GM12878 (cell line): ENCODE measurements at regions not wholly inside any gene's neighbourhood (a gene's known extent, or its start where the extent isn't known, plus 50 kb on each side); places are given as distances from the start of the nearest gene placed in this dataset.

ENCODE experiments used
- ATF3 ChIP-seq: IDR thresholded peaks from 2 replicates; pipeline ENCODE4 v1.6.1; 2011; ENCODE audit warnings: low read depth, mild to moderate bottlenecking, low read length, moderate library complexity, borderline replicate concordance; ENCODE audit errors: extremely low read depth
- BCL11A ChIP-seq: IDR thresholded peaks from 2 replicates; pipeline ENCODE4 v1.6.1; 2011; ENCODE audit warnings: low read depth, low read length
- CBX3 ChIP-seq: fragments of 200-600 bp; sonication (generic); IDR thresholded peaks from 2 replicates; pipeline ENCODE4 v1.6.1; 2016; ENCODE audit warnings: low read depth, borderline replicate concordance
- CBX5 ChIP-seq: sonication (generic); IDR thresholded peaks from 2 replicates; pipeline ENCODE4 v1.6.1; 2016; ENCODE audit warnings: low read depth, moderate library complexity, mild to moderate bottlenecking, inconsistent platforms
- FOXK2 ChIP-seq: fragments of 450-650 bp; IDR thresholded peaks from 2 replicates; pipeline ENCODE4 v1.6.1; 2017; ENCODE audit warnings: mild to moderate bottlenecking, moderate library complexity
- KAT2A ChIP-seq: conservative IDR thresholded peaks from 2 replicates; pipeline ENCODE4 v1.6.1; 2011; ENCODE audit warnings: low read depth, low read length; ENCODE audit not compliant: control insufficient read depth
- MTA3 ChIP-seq: IDR thresholded peaks from 2 replicates; pipeline ENCODE4 v1.6.1; 2012; ENCODE audit warnings: low read length, inconsistent platforms, borderline replicate concordance
- NRF1 ChIP-seq: conservative IDR thresholded peaks from 2 replicates; pipeline ENCODE4 v1.6.1; 2011; ENCODE audit warnings: mild to moderate bottlenecking, low read depth, low read length, improper control_type of control experiment
- POLR2A ChIP-seq: IDR thresholded peaks from 2 replicates; pipeline ENCODE4 v1.6.1; 2011; ENCODE audit warnings: low read depth, mild to moderate bottlenecking, low read length
- RB1 ChIP-seq: fragments of 450-650 bp; formaldehyde crosslinking; IDR thresholded peaks from 2 replicates; pipeline ENCODE4 v1.6.1; 2017; ENCODE audit warnings: mild to moderate bottlenecking, borderline replicate concordance
- RELA ChIP-seq: fragments of 450-650 bp; IDR thresholded peaks from 2 replicates; pipeline ENCODE4 v1.8.0; 2014; ENCODE audit warnings: borderline replicate concordance; ENCODE audit not compliant: partially characterized antibody
- SIX5 ChIP-seq: IDR thresholded peaks from 2 replicates; pipeline ENCODE4 v1.6.1; 2011; ENCODE audit warnings: mild to moderate bottlenecking, low read depth, low read length, moderate library complexity; ENCODE audit not compliant: severe bottlenecking
- SMARCA5 ChIP-seq: fragments of 450-650 bp; IDR thresholded peaks from 2 replicates; pipeline ENCODE4 v1.6.1; 2017; ENCODE audit warnings: mild to moderate bottlenecking
- TAF1 ChIP-seq: IDR thresholded peaks from 2 replicates; pipeline ENCODE4 v1.6.1; 2011; ENCODE audit warnings: mild to moderate bottlenecking, low read depth, low read length, borderline replicate concordance
- TF ChIP-seq, protein P1 (sequence below): fragments of 450-650 bp; formaldehyde crosslinking; IDR thresholded peaks from 2 replicates; pipeline ENCODE4 v1.4.0; 2020; ENCODE audit warnings: mild to moderate bottlenecking, moderate library complexity
- TF ChIP-seq, protein P2 (sequence below): fragments of 450-650 bp; IDR thresholded peaks from 2 replicates; pipeline ENCODE4 v1.6.1; 2016; ENCODE audit warnings: mild to moderate bottlenecking
- TF ChIP-seq, protein P3 (sequence below), 3 experiments: IDR thresholded peaks in 2 of 3; conservative IDR thresholded peaks in 1 of 3; 2 replicates each; pipeline ENCODE4 v1.5.1; 2011; ENCODE audit warnings: low read depth in 3 of 3, low read length in 3 of 3, mild to moderate bottlenecking in 3 of 3, control low read depth in 2 of 3, moderate library complexity in 2 of 3, inconsistent platforms in 1 of 3, mixed read lengths in 1 of 3; ENCODE audit not compliant: control insufficient read depth in 2 of 3, insufficient read depth in 1 of 3; ENCODE audit errors: extremely low read depth in 1 of 3
- TF ChIP-seq, protein P4 (sequence below): fragments of 150-350 bp; IDR thresholded peaks from 2 replicates; pipeline ENCODE4 v1.6.1; 2014; ENCODE audit warnings: mild to moderate bottlenecking, low read depth, low read length
- TF ChIP-seq, protein P5 (sequence below): fragments of 450-650 bp; IDR thresholded peaks from 2 replicates; pipeline ENCODE4 v1.6.1; 2018; ENCODE audit warnings: borderline replicate concordance, mild to moderate bottlenecking; ENCODE audit not compliant: partially characterized antibody

GRCh38 chr6:130624046-130624445, 203.2 kb upstream of the SMLR1 start (continued):
- no peak for TF ChIP-seq NRF1
- TF ChIP-seq, protein P1, sequence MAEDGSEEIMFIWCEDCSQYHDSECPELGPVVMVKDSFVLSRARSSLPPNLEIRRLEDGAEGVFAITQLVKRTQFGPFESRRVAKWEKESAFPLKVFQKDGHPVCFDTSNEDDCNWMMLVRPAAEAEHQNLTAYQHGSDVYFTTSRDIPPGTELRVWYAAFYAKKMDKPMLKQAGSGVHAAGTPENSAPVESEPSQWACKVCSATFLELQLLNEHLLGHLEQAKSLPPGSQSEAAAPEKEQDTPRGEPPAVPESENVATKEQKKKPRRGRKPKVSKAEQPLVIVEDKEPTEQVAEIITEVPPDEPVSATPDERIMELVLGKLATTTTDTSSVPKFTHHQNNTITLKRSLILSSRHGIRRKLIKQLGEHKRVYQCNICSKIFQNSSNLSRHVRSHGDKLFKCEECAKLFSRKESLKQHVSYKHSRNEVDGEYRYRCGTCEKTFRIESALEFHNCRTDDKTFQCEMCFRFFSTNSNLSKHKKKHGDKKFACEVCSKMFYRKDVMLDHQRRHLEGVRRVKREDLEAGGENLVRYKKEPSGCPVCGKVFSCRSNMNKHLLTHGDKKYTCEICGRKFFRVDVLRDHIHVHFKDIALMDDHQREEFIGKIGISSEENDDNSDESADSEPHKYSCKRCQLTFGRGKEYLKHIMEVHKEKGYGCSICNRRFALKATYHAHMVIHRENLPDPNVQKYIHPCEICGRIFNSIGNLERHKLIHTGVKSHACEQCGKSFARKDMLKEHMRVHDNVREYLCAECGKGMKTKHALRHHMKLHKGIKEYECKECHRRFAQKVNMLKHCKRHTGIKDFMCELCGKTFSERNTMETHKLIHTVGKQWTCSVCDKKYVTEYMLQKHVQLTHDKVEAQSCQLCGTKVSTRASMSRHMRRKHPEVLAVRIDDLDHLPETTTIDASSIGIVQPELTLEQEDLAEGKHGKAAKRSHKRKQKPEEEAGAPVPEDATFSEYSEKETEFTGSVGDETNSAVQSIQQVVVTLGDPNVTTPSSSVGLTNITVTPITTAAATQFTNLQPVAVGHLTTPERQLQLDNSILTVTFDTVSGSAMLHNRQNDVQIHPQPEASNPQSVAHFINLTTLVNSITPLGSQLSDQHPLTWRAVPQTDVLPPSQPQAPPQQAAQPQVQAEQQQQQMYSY = 0 out of 2 replicates have a peak, but pooled peaks have one; percentile 46
- no peak for TF ChIP-seq POLR2A
- TF ChIP-seq SMARCA5 = no peak
- no peak for TF ChIP-seq TAF1
- TF ChIP-seq ATF3 = no peak
- peak; percentile 89 for TF ChIP-seq CBX5
- TF ChIP-seq, protein P2, sequence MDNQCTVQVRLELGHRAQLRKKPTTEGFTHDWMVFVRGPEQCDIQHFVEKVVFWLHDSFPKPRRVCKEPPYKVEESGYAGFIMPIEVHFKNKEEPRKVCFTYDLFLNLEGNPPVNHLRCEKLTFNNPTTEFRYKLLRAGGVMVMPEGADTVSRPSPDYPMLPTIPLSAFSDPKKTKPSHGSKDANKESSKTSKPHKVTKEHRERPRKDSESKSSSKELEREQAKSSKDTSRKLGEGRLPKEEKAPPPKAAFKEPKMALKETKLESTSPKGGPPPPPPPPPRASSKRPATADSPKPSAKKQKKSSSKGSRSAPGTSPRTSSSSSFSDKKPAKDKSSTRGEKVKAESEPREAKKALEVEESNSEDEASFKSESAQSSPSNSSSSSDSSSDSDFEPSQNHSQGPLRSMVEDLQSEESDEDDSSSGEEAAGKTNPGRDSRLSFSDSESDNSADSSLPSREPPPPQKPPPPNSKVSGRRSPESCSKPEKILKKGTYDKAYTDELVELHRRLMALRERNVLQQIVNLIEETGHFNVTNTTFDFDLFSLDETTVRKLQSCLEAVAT = 0 out of 2 replicates have a peak, but pooled peaks have one; percentile 33
- TF ChIP-seq, protein P3, sequence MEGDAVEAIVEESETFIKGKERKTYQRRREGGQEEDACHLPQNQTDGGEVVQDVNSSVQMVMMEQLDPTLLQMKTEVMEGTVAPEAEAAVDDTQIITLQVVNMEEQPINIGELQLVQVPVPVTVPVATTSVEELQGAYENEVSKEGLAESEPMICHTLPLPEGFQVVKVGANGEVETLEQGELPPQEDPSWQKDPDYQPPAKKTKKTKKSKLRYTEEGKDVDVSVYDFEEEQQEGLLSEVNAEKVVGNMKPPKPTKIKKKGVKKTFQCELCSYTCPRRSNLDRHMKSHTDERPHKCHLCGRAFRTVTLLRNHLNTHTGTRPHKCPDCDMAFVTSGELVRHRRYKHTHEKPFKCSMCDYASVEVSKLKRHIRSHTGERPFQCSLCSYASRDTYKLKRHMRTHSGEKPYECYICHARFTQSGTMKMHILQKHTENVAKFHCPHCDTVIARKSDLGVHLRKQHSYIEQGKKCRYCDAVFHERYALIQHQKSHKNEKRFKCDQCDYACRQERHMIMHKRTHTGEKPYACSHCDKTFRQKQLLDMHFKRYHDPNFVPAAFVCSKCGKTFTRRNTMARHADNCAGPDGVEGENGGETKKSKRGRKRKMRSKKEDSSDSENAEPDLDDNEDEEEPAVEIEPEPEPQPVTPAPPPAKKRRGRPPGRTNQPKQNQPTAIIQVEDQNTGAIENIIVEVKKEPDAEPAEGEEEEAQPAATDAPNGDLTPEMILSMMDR (IDR thresholded peaks at IDR 0.05 in 2 of 3, conservative IDR thresholded peaks at IDR 0.05 in 1 of 3; ENCODE audit: control insufficient read depth in 2 of 3, extremely low read depth in 1 of 3, insufficient read depth in 1 of 3, low read depth in 3 of 3, low read length in 3 of 3) = no peak
- TF ChIP-seq CBX3 = no peak
- no peak for TF ChIP-seq KAT2A
- TF ChIP-seq, protein P4, sequence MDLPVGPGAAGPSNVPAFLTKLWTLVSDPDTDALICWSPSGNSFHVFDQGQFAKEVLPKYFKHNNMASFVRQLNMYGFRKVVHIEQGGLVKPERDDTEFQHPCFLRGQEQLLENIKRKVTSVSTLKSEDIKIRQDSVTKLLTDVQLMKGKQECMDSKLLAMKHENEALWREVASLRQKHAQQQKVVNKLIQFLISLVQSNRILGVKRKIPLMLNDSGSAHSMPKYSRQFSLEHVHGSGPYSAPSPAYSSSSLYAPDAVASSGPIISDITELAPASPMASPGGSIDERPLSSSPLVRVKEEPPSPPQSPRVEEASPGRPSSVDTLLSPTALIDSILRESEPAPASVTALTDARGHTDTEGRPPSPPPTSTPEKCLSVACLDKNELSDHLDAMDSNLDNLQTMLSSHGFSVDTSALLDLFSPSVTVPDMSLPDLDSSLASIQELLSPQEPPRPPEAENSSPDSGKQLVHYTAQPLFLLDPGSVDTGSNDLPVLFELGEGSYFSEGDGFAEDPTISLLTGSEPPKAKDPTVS = no peak
- no peak for TF ChIP-seq RB1
- no peak for TF ChIP-seq SIX5
- TF ChIP-seq RELA = no peak
- TF ChIP-seq BCL11A = peak; percentile 76
- TF ChIP-seq, protein P5, sequence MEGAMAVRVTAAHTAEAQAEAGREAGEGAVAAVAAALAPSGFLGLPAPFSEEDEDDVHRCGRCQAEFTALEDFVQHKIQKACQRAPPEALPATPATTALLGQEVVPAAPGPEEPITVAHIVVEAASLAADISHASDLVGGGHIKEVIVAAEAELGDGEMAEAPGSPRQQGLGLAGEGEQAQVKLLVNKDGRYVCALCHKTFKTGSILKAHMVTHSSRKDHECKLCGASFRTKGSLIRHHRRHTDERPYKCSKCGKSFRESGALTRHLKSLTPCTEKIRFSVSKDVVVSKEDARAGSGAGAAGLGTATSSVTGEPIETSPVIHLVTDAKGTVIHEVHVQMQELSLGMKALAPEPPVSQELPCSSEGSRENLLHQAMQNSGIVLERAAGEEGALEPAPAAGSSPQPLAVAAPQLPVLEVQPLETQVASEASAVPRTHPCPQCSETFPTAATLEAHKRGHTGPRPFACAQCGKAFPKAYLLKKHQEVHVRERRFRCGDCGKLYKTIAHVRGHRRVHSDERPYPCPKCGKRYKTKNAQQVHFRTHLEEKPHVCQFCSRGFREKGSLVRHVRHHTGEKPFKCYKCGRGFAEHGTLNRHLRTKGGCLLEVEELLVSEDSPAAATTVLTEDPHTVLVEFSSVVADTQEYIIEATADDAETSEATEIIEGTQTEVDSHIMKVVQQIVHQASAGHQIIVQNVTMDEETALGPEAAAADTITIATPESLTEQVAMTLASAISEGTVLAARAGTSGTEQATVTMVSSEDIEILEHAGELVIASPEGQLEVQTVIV = no peak
- TF ChIP-seq FOXK2 = no peak
- TF ChIP-seq MTA3 = no peak
